GM19467 (cell line): ENCODE measurements at regions not wholly inside any gene's neighbourhood (a gene's known extent, or its start where the extent isn't known, plus 50 kb on each side); places are given as distances from the start of the nearest gene placed in this dataset.
"Not testable (repeated sequence)": the region's sequence is repeated elsewhere in the genome, so short reads cannot be mapped to it uniquely, and the experiment has no call there.

Experiments
- ATAC-seq: cut with Tn5 transposase; IDR thresholded peaks from one replicate; pipeline ENCODE4 v1.9.1; 2021; ENCODE audit warnings: mild to moderate bottlenecking, moderate library complexity; ENCODE audit not compliant: unreplicated experiment

- not testable (repeated sequence) for ATAC-seq
Observed at GRCh38 chr10:15921423-15921945, 61.2 kb upstream of the MINDY3 start.

- no peak for ATAC-seq
Observed at GRCh38 chr10:15931376-15931775, 71.1 kb upstream of the MINDY3 start.

- ATAC-seq = not testable (repeated sequence)
Observed at GRCh38 chr10:15939543-15939942, 79.2 kb upstream of the MINDY3 start.

GRCh38 chr10:15943426-15943825, 83.1 kb upstream of the MINDY3 start:
- ATAC-seq = no peak

GRCh38 chr10:15954188-15954587, 93.9 kb upstream of the MINDY3 start:
- ATAC-seq = no peak

GRCh38 chr10:15960277-15960676, 100.0 kb upstream of the MINDY3 start:
- ATAC-seq = no peak

- ATAC-seq = not testable (repeated sequence)
Observed at GRCh38 chr10:15972736-15973135, 112.4 kb upstream of the MINDY3 start.

- ATAC-seq = no peak
Observed at GRCh38 chr10:15985690-15986089, 125.4 kb upstream of the MINDY3 start.

- ATAC-seq = no peak
Observed at GRCh38 chr10:15990535-15991129, 130.3 kb upstream of the MINDY3 start.

- ATAC-seq = no peak
Observed at GRCh38 chr10:15997313-15997712, 137.0 kb upstream of the MINDY3 start.

- no peak for ATAC-seq
Observed at GRCh38 chr10:16001581-16001980, 141.3 kb upstream of the MINDY3 start.

- ATAC-seq = no peak
Observed at GRCh38 chr10:16009785-16010184, 149.5 kb upstream of the MINDY3 start.

- no peak for ATAC-seq
Observed at GRCh38 chr10:16011548-16011947, 151.2 kb upstream of the MINDY3 start.

GRCh38 chr10:16014469-16014868, 154.2 kb upstream of the MINDY3 start:
- ATAC-seq = no peak

- ATAC-seq = no peak
Observed at GRCh38 chr10:16016688-16017087, 156.4 kb upstream of the MINDY3 start.

- ATAC-seq = no peak
Observed at GRCh38 chr10:16020836-16021235, 160.5 kb upstream of the MINDY3 start.

- ATAC-seq = not testable (repeated sequence)
Observed at GRCh38 chr10:16026832-16027231, 166.5 kb upstream of the MINDY3 start.

- no peak for ATAC-seq
Observed at GRCh38 chr10:16030562-16030961, 170.3 kb upstream of the MINDY3 start.

- no peak for ATAC-seq
Observed at GRCh38 chr10:16049050-16049449, 188.7 kb upstream of the MINDY3 start.

GRCh38 chr10:16049782-16050181, 189.5 kb upstream of the MINDY3 start:
- no peak for ATAC-seq

GRCh38 chr10:16063350-16063749, 203.0 kb upstream of the MINDY3 start:
- no peak for ATAC-seq

- not testable (repeated sequence) for ATAC-seq
Observed at GRCh38 chr10:16083551-16083950, 223.2 kb upstream of the MINDY3 start.

GRCh38 chr10:16105082-16105481, 244.8 kb upstream of the MINDY3 start:
- no peak for ATAC-seq
